ENCODE measurements at regions not wholly inside any gene's neighbourhood (a gene's known extent, or its start where the extent isn't known, plus 50 kb on each side); places are given as distances from the start of the nearest gene placed in this dataset.

- TF ChIP-seq TAF1 (IDR thresholded peaks at IDR 0.05; ENCODE audit: low read depth, low read length), result no peak
- no peak for TF ChIP-seq PAX5 (IDR thresholded peaks at IDR 0.05; ENCODE audit: insufficient read depth, low read length, severe bottlenecking)
- no peak for TF ChIP-seq POLR2AphosphoS5 (IDR thresholded peaks at IDR 0.05; ENCODE audit: low read depth, low read length)
- TF ChIP-seq POLR2A (IDR thresholded peaks at IDR 0.05; ENCODE audit: low read depth, low read length), result no peak
- no peak for TF ChIP-seq SPI1 (IDR thresholded peaks at IDR 0.05; ENCODE audit: low read depth, low read length)
- TF ChIP-seq POU2F2 (IDR thresholded peaks at IDR 0.05; ENCODE audit: low read depth, low read length), result no peak
- FAIRE-seq (no peak), DNase-seq (ENCODE audit: insufficient read length, low spot score) (no peak)
Measured at GRCh38 chr18:47345291-47345690, 93.8 kb upstream of the SKOR2 start.

DNA sequence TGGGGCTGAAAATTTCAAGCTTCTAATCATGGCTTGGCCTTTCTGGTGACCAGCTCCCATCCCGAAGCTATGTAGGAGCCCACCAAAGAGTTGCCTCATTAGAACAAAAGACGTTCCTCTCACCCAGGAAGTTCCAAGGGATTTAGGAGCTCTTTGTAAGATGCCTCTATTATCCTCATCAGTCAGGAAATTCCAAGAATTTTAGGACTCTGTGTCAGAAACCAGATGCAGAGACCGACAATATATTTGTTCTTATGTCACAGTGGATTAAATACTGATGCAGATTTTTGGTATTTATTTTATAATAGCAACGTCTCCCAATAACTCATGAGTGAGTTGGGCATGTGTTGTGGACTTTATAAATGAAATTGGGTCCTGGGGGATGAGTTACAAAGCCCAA, 91.8 kb upstream of the SKOR2 start:
- FAIRE-seq (no peak), DNase-seq (ENCODE audit: insufficient read length, low spot score) (no peak)
- no peak for TF ChIP-seq POLR2AphosphoS5 (IDR thresholded peaks at IDR 0.05; ENCODE audit: low read depth, low read length)
- no peak for TF ChIP-seq TAF1 (IDR thresholded peaks at IDR 0.05; ENCODE audit: low read depth, low read length)
- TF ChIP-seq SPI1 (IDR thresholded peaks at IDR 0.05; ENCODE audit: low read depth, low read length), result no peak
- no peak for TF ChIP-seq POU2F2 (IDR thresholded peaks at IDR 0.05; ENCODE audit: low read depth, low read length)

DNA sequence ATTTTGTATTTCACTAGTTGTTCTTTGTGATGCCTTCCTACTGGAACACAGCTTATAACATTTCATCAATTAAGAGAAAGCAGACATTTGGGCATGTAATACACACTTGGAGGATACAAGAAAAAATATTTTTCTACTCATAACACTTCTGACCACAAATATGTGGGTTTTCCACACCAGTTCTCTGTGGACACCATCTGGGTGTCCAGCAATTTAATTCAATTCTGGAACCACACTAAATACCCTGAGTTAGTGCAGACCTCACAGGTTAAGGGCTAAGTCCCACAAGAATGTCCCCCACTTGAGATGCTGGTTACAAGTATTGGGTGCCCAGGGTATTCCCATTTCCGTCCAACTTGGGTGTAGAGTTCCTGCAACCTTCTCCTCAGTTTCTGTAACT, 91.1 kb upstream of the SKOR2 start:
- FAIRE-seq (no peak), DNase-seq (ENCODE audit: insufficient read length, low spot score) (no peak)
- TF ChIP-seq POLR2AphosphoS5 (IDR thresholded peaks at IDR 0.05; ENCODE audit: low read depth, low read length), result no peak
- TF ChIP-seq POU2F2 (IDR thresholded peaks at IDR 0.05; ENCODE audit: low read depth, low read length), result no peak
- TF ChIP-seq TAF1 (IDR thresholded peaks at IDR 0.05; ENCODE audit: low read depth, low read length), result no peak
- TF ChIP-seq SPI1 (IDR thresholded peaks at IDR 0.05; ENCODE audit: low read depth, low read length), result no peak
- no peak for TF ChIP-seq POLR2A (IDR thresholded peaks at IDR 0.05; ENCODE audit: low read depth, low read length)
- TF ChIP-seq PAX5 (IDR thresholded peaks at IDR 0.05; ENCODE audit: insufficient read depth, low read length, severe bottlenecking), result no peak

DNA sequence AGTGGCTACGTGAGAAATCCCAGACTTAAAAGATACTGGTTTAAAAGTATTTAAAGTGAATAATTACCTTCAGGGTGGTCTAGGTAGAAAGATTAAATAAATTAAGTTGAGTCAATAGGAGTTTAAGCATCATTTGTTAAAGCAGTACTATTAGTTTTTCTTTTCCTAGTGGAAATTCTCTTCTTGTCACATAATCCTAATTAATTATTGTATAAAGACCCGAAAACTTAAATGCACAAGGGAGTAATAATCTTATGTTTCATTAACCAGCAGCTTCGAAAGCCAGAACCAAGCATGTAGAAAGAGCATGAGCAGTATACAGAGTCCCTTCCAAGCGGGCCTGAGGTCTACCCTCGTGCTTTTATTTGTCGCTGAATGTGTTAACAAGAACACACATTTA, 90.2 kb upstream of the SKOR2 start:
- FAIRE-seq (no peak), DNase-seq (ENCODE audit: insufficient read length, low spot score) (no peak)
- TF ChIP-seq POU2F2 (IDR thresholded peaks at IDR 0.05; ENCODE audit: low read depth, low read length) (no peak), TAF1 (IDR thresholded peaks at IDR 0.05; ENCODE audit: low read depth, low read length) (no peak), POLR2A (IDR thresholded peaks at IDR 0.05; ENCODE audit: low read depth, low read length) (no peak), SPI1 (IDR thresholded peaks at IDR 0.05; ENCODE audit: low read depth, low read length) (no peak), PAX5 (IDR thresholded peaks at IDR 0.05; ENCODE audit: insufficient read depth, low read length, severe bottlenecking) (no peak), POLR2AphosphoS5 (IDR thresholded peaks at IDR 0.05; ENCODE audit: low read depth, low read length) (no peak)

DNA sequence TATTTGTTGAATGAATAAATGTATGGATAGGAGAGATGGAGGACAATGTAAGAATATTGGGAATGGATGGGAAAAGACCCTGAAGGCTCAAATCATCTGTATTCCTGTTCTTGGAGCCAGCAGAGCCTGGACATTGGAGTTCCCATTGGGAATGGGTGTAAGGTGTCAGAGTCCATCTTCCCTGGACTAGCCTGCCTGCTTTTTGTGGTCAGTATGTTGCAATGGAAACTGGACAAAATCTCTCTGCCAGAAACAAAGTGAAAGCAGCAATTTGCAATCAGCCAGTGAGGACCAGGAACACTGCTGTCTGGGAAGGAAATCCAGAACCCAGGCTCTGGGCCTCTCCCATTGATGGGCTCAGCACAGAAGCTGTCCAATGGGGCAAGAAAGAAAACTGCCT, 83.5 kb upstream of the SKOR2 start:
- TF ChIP-seq POLR2A (IDR thresholded peaks at IDR 0.05; ENCODE audit: low read depth, low read length) (no peak), POU2F2 (IDR thresholded peaks at IDR 0.05; ENCODE audit: low read depth, low read length) (no peak), TAF1 (IDR thresholded peaks at IDR 0.05; ENCODE audit: low read depth, low read length) (no peak), POLR2AphosphoS5 (IDR thresholded peaks at IDR 0.05; ENCODE audit: low read depth, low read length) (no peak), PAX5 (IDR thresholded peaks at IDR 0.05; ENCODE audit: insufficient read depth, low read length, severe bottlenecking) (no peak), SPI1 (IDR thresholded peaks at IDR 0.05; ENCODE audit: low read depth, low read length) (no peak)
- FAIRE-seq (no peak), DNase-seq (ENCODE audit: insufficient read length, low spot score) (no peak)

DNA sequence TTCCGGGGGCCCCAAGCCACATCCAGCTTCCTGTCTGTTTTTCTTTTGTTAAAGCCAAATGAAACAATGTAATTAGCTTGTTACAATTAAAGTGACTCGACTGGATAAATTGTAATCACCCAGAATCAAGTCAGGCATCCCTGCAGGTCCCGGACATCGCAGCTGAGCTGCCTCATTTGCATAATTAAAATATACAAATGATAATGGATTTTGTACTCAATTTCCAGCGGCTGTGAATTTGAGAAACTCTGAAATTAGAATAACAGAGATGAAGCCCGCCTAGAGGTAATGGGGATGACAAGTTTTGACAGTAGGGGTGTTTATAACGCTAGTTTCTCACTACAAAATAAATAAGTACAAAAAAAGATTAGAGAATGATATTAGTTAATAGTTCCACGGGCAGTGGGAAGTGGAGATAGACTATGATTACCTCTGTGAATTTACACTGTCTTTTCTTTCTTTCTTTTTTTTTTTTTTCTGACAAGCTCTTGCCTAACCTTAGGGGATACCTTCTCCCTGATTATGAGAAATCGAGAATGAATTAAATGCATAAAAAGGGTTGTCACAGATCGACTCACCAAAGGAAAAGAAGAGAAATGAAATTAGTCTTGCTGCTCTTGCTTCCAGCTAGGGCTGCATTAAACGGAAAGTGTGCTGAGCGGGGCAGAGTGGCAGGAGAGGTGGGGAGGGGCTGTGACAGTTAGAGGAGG, 82.6 kb upstream of the SKOR2 start:
- no peak for TF ChIP-seq POLR2A (IDR thresholded peaks at IDR 0.05; ENCODE audit: low read depth, low read length)
- no peak for TF ChIP-seq PAX5 (IDR thresholded peaks at IDR 0.05; ENCODE audit: insufficient read depth, low read length, severe bottlenecking)
- TF ChIP-seq POU2F2 (IDR thresholded peaks at IDR 0.05; ENCODE audit: low read depth, low read length), result no peak
- TF ChIP-seq POLR2AphosphoS5 (IDR thresholded peaks at IDR 0.05; ENCODE audit: low read depth, low read length), result no peak
- TF ChIP-seq SPI1 (IDR thresholded peaks at IDR 0.05; ENCODE audit: low read depth, low read length), result no peak
- TF ChIP-seq TAF1 (IDR thresholded peaks at IDR 0.05; ENCODE audit: low read depth, low read length), result no peak
- FAIRE-seq (no peak), DNase-seq (ENCODE audit: insufficient read length, low spot score) (no peak)

- no peak for TF ChIP-seq PAX5 (IDR thresholded peaks at IDR 0.05; ENCODE audit: insufficient read depth, low read length, severe bottlenecking)
- TF ChIP-seq POLR2A (IDR thresholded peaks at IDR 0.05; ENCODE audit: low read depth, low read length), result no peak
- no peak for TF ChIP-seq POU2F2 (IDR thresholded peaks at IDR 0.05; ENCODE audit: low read depth, low read length)
- TF ChIP-seq POLR2AphosphoS5 (IDR thresholded peaks at IDR 0.05; ENCODE audit: low read depth, low read length), result no peak
- TF ChIP-seq TAF1 (IDR thresholded peaks at IDR 0.05; ENCODE audit: low read depth, low read length), result no peak
- TF ChIP-seq SPI1 (IDR thresholded peaks at IDR 0.05; ENCODE audit: low read depth, low read length), result no peak
- FAIRE-seq (no peak), DNase-seq (ENCODE audit: insufficient read length, low spot score) (no peak)
Measured at GRCh38 chr18:47331641-47332040, 80.2 kb upstream of the SKOR2 start.

DNA sequence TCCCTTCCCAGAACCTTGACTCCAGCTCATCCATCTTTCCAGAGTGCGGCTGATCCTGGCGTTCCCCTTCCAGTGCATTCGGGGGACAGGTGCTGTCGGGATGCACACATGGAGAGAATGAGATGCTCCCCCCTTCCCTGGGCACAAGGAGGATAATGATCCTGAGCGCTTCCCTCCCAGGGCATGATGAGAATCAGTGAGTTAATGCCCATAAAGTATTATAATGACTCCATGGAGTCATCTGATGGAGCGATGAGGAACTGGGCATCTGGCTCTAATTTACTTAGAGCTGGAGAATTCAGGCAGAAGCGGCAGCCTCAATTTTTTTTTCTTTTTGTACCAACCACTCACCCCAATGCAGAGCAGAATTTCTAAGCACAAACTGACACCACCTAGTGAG, 79.6 kb upstream of the SKOR2 start:
- FAIRE-seq (no peak), DNase-seq (ENCODE audit: insufficient read length, low spot score) (no peak)
- TF ChIP-seq SPI1 (IDR thresholded peaks at IDR 0.05; ENCODE audit: low read depth, low read length) (no peak), PAX5 (IDR thresholded peaks at IDR 0.05; ENCODE audit: insufficient read depth, low read length, severe bottlenecking) (no peak), POU2F2 (IDR thresholded peaks at IDR 0.05; ENCODE audit: low read depth, low read length) (no peak), TAF1 (IDR thresholded peaks at IDR 0.05; ENCODE audit: low read depth, low read length) (no peak)

DNA sequence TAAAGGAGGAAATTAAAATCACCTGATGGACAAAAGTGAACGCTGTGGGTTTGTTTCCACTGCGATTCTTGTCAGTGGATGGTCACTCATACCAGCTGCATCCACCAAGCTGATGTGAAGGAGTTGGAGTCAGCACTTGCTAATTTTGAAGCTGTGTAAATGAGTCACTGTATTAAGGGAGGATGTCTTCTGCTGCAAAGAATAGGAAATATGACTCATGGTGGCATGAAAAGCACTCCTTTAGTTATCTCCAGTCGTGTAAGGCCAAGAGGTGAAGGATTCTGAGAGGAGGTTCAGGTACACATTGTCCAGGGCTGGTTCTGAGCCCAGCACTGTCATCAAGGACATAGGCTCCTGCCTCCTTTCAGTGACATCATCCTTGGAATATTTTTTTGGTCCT, 71.7 kb upstream of the SKOR2 start:
- FAIRE-seq (no peak), DNase-seq (ENCODE audit: insufficient read length, low spot score) (no peak)
- no peak for TF ChIP-seq PAX5 (IDR thresholded peaks at IDR 0.05; ENCODE audit: insufficient read depth, low read length, severe bottlenecking)
- no peak for TF ChIP-seq POU2F2 (IDR thresholded peaks at IDR 0.05; ENCODE audit: low read depth, low read length)
- no peak for TF ChIP-seq SPI1 (IDR thresholded peaks at IDR 0.05; ENCODE audit: low read depth, low read length)
- TF ChIP-seq POLR2AphosphoS5 (IDR thresholded peaks at IDR 0.05; ENCODE audit: low read depth, low read length), result no peak
- no peak for TF ChIP-seq POLR2A (IDR thresholded peaks at IDR 0.05; ENCODE audit: low read depth, low read length)
- no peak for TF ChIP-seq TAF1 (IDR thresholded peaks at IDR 0.05; ENCODE audit: low read depth, low read length)

DNA sequence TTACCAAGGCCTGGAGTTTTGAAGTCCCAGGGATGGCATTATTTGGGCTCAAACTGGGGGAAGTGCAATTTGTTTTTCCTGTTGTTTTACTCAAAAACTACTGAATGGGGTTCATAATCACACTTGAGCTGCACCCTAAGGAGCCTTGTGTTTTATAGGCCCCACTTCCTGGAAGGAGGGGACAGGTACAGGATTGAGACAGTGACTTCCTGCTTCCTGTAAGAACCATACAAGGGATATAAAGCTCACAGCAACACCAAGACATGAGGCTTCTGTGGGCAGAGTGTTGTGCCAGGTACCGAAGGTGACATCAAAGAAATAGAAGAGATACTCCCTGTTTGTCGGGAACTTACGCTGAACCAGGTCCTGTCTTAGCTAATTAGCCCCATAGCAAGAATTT, 70.4 kb upstream of the SKOR2 start:
- TF ChIP-seq POU2F2 (IDR thresholded peaks at IDR 0.05; ENCODE audit: low read depth, low read length) (no peak), POLR2AphosphoS5 (IDR thresholded peaks at IDR 0.05; ENCODE audit: low read depth, low read length) (no peak), PAX5 (IDR thresholded peaks at IDR 0.05; ENCODE audit: insufficient read depth, low read length, severe bottlenecking) (no peak), POLR2A (IDR thresholded peaks at IDR 0.05; ENCODE audit: low read depth, low read length) (no peak)
- no peak for DNase-seq (ENCODE audit: insufficient read length, low spot score)
- FAIRE-seq, result no peak

Measured in GM12891 (cell line).